Naive thymus-derived CD8-positive, alpha-beta T cell (primary cell): ENCODE measurements at regions not wholly inside any gene's neighbourhood (a gene's known extent, or its start where the extent isn't known, plus 50 kb on each side); places are given as distances from the start of the nearest gene placed in this dataset.
A peak's percentile ranks its signal among the peaks of the same experiment; 100 is the strongest.
"Not testable (repeated sequence)": the region's sequence is repeated elsewhere in the genome, so short reads cannot be mapped to it uniquely, and the experiment has no call there.

ENCODE experiments used
- ATAC-seq, 2 donors: fragments of 150-1000 bp; cut with Tn5 transposase in 1 of 2; sonication (Bioruptor Pico), chemical (Tn5 transposase) in 1 of 2; 1 replicate in 1 of 2; 2 replicates in 1 of 2; pipeline ENCODE4 v1.10.0; 2021; ENCODE audit warnings: mild to moderate bottlenecking in 2 of 2, moderate library complexity in 2 of 2
- POLR2A ChIA-PET: fragments of 350-600 bp; sonication (Branson Sonifier 250); formaldehyde crosslinking; loops from one replicate; lab custom pipeline; 2021; ENCODE audit warnings: antibody characterized with exemption; lab: Charles Lee
- DNase-seq, 10 donors: peaks; one replicate each; pipeline versions ENCODE4 v3.0.0 to v3.0.0-alpha.2; 2020 to 2022
- H3K27ac Mint-ChIP-seq, 10 donors: one replicate each; pipeline ENCODE4 v1.8.0; 2020 to 2022; ENCODE audit warnings: mild to moderate bottlenecking in 10 of 10, mixed read lengths in 10 of 10, moderate library complexity in 4 of 10, inconsistent platforms in 1 of 10
- H3K27me3 Mint-ChIP-seq, 5 donors: one replicate each; pipeline ENCODE4 v1.8.0; 2021 to 2022; ENCODE audit warnings: mixed read lengths in 5 of 5
- H3K36me3 Mint-ChIP-seq, 3 donors: one replicate each; pipeline ENCODE4 v1.8.0; 2020 to 2022; ENCODE audit warnings: mixed read lengths in 3 of 3, mild to moderate bottlenecking in 2 of 3, inconsistent platforms in 1 of 3
- H3K4me1 Mint-ChIP-seq, 4 donors: one replicate each; pipeline ENCODE4 v1.8.0; 2021 to 2022; ENCODE audit warnings: mixed read lengths in 4 of 4
- H3K4me3 Mint-ChIP-seq, 10 donors: one replicate each; pipeline ENCODE4 v1.8.0; 2020 to 2022; ENCODE audit warnings: mild to moderate bottlenecking in 10 of 10, mixed read lengths in 10 of 10, moderate library complexity in 6 of 10, inconsistent platforms in 1 of 10
- H3K9me3 Mint-ChIP-seq, 9 donors: one replicate each; pipeline ENCODE4 v1.8.0; 2020 to 2022; ENCODE audit warnings: mixed read lengths in 9 of 9, mild to moderate bottlenecking in 3 of 9, inconsistent platforms in 1 of 9, moderate library complexity in 1 of 9

DNA sequence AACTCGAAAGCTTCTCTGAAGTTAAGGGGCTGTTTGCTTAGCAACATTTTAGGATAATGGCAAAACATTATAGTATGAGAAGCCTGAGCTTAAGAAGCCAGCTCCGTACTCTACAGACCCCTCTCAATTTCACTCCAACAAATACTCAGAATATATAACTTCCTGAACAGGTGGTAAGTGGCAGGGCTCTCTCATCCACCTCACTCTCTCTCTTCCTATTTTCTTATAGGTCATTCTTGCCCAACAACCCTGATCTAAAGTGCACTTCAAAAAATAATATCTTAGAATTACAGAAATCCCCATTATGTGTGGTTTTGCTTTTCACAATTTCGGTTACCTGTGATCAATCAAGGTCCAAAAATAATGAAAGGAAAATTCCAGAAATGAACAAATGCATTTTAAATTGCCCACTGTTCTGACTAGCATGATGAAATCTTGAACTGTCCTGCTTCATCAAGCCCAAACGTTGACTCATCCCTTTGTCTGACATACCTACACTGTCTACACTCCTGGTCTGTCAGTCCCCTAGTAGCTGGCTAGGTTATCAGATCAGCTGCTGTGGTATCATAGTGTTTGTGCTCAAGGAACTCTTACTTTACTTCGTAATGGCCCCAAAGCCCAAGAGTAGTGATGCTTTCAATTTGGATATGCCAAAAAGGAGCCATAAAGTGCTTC lies 122.8 kb upstream of the COL5A2 start:
- Mint-ChIP-seq H3K27ac (peak overlapping the region in 8 of 10 donors; percentile 28 to 90 (median 75)), H3K9me3 (peaks cover 0 to 3% (median 0%) of the 10 kb centered on the region in 9 donors), H3K27me3 (no peaks in the 10 kb centered on the region), H3K36me3 (no peaks in the 10 kb centered on the region), H3K4me3 (peak overlapping the region in 8 of 10 donors; percentile 15 to 65 (median 55)), H3K4me1 (peaks cover 34 to 87% (median 83%) of the 10 kb centered on the region in 4 donors)
- POLR2A ChIA-PET = no interaction called here
- ATAC-seq = no peak
- DNase-seq = no peak

DNA sequence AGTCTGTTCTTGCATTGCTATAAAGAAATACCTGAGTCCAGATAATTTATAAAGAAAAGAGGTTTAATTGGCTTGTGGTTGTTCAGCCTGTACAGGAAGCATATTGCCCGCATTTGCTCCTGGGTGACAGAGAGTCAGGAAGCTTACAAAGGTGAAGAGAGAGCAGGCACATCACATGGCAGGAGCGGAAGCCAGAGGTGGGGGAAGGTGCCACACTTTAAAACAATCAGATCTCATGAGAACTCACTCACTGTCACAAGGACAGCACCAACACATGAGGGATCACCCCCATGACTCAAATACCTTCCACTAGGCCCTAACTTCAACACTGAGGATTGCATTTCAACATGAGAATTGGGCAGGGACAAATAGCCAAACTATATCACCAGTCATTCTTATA lies 124.8 kb upstream of the COL5A2 start:
- no peaks in the 10 kb centered on the region for H3K36me3 Mint-ChIP-seq
- H3K9me3 Mint-ChIP-seq = peaks cover 0 to 3% (median 0%) of the 10 kb centered on the region in 9 donors
- H3K4me3 Mint-ChIP-seq = peak overlapping the region; percentile 29 to 71 (median 61)
- no peaks in the 10 kb centered on the region for H3K27me3 Mint-ChIP-seq
- peaks cover 27 to 75% (median 72%) of the 10 kb centered on the region in 4 donors for H3K4me1 Mint-ChIP-seq
- H3K27ac Mint-ChIP-seq = peak overlapping the region; percentile 79 to 91 (median 86)
- POLR2A ChIA-PET = interaction anchor here (1.5 kb wide), 1 partner anchor 136 kb away, joined by 8 read pairs; the partner anchor contains the start of gene WDR75
- peak in 9 of 10 donors; percentile 20 to 74 (median 46) for DNase-seq
- peak; percentile 89 for ATAC-seq

DNA sequence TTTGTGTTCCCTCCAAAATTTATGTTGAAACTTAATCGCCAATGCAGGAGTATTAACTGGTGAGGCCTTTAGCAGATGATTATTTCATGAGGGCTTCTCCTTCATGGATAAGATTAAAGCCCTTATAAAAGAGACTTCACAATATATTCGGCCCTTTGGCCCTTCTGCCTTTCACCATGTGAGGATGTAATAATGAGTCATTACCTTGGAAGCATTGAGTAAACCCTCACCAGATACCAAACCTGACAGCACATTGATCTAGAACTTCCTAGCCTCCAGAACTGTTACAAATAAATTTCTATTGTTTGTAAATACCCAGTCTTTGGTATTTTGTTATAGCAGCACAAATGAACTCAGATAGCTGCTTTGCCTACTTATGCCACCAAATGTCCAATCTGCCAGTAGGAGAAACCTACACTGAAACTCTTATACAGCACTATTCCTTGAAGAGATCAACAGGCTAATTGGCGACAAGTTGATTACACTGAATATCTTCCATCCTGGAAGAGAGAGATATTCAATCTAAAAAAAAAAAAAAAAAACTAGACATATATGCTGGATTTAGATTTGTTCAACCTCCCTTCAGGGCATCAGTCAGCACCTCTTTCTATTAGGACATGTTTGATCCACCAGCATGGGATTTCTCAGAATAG lies 125.9 kb upstream of the COL5A2 start:
- POLR2A ChIA-PET = interaction anchor here (0.5 to 1.5 kb wide), 3 partner anchors 128 to 136 kb away, joined by 4 to 8 read pairs (median 4); partner anchors contain the start of gene WDR75
- no peaks in the 10 kb centered on the region for H3K27me3 Mint-ChIP-seq
- ATAC-seq = no peak
- DNase-seq = no peak
- peak overlapping the region in 6 of 10 donors; percentile 24 to 90 (median 78) for H3K27ac Mint-ChIP-seq
- no peaks in the 10 kb centered on the region for H3K36me3 Mint-ChIP-seq
- H3K4me3 Mint-ChIP-seq = peak overlapping the region in 2 of 10 donors; percentile 12 to 18
- H3K9me3 Mint-ChIP-seq = peaks cover 0 to 2% (median 0%) of the 10 kb centered on the region in 9 donors
- H3K4me1 Mint-ChIP-seq = peaks cover 33 to 72% (median 71%) of the 10 kb centered on the region in 4 donors

DNA sequence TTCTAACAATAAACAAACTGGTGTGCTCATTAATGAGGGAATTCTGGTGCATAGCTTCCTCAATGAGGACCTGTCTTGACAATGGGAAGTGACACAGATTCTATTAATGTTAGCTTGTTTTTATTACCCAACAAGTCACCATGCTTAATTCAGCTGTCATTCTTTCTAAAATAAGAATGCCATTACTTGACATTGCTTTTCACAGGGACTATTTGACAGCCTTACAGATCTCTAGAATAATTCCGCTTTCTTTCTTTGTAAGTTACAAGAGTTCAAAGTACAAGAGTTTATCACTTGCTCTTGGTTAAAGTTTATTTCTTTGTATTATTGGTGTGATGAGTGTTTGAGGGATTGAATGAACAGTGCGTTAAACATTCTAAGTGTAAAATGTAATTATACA lies 127.0 kb upstream of the COL5A2 start:
- H3K4me3 Mint-ChIP-seq = no peak overlapping the region
- DNase-seq (no peak), ATAC-seq (no peak)
- POLR2A ChIA-PET = no interaction called here
- no peaks in the 10 kb centered on the region for H3K36me3 Mint-ChIP-seq
- no peaks in the 10 kb centered on the region for H3K9me3 Mint-ChIP-seq
- H3K27me3 Mint-ChIP-seq = no peaks in the 10 kb centered on the region
- peaks cover 31 to 69% (median 66%) of the 10 kb centered on the region in 4 donors for H3K4me1 Mint-ChIP-seq
- no peak overlapping the region for H3K27ac Mint-ChIP-seq

DNA sequence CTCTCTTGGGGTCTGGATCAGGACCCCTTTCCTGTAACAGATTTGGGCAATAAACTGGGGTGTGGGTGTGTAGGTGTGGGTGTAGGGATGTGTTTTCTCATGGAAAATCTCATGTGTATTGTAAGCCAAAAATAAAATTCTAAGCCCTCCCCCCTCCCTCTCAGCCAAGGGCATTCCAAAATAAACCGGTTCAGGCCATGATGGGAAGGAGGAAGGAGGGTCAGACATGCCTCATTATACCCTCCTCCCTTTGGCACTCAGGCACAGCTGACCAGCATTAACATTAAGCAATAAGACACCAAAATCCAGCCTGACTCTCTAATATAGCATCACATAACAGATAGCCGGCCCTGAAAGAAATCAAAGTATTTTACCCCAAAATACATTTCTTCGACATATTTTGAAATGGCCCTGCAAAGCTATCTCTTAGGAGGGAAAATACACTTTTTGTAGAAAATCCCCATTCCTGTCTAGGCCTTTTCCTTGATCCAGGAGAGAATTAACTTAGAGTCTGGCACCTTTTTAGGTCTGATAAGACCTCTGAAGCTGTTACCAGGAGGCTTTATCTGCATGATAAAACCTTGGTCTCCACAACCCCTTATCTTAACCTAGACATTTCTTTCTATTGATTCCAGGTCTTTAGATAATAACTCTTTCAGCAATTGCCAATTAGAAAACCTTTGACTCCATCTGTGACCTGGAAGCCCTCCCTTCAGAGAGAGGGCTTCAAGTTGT lies 128.7 kb upstream of the COL5A2 start:
- H3K36me3 Mint-ChIP-seq = no peaks in the 10 kb centered on the region
- peaks cover 32 to 72% (median 66%) of the 10 kb centered on the region in 4 donors for H3K4me1 Mint-ChIP-seq
- DNase-seq (no peak), ATAC-seq (no peak)
- H3K27ac Mint-ChIP-seq = peak overlapping the region in 1 of 10 donors; percentile 35
- no peak overlapping the region for H3K4me3 Mint-ChIP-seq
- H3K27me3 Mint-ChIP-seq = no peaks in the 10 kb centered on the region
- POLR2A ChIA-PET = no interaction called here
- no peaks in the 10 kb centered on the region for H3K9me3 Mint-ChIP-seq

DNA sequence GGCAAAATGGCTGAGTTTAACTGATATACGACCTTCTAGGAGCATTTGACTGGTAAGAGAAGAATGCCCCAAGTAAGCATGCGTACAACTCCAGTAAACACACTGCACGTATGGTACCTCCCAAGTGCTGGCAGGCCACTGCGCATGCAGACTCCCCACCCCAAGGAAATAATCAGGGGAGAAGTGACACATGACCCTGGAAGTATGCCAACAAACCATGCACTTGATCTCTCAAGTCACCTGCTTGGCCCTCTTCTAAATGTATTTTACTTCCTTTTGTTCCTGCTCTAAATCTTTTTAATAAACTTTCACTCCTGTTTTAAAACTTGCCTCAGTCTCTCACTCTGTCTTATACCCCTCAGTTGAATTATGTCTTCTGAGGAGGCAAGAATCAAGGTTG lies 129.8 kb upstream of the COL5A2 start:
- ATAC-seq (no peak), DNase-seq (no peak)
- Mint-ChIP-seq H3K36me3 (no peaks in the 10 kb centered on the region), H3K4me1 (peaks cover 32 to 72% (median 66%) of the 10 kb centered on the region in 4 donors), H3K27ac (peak overlapping the region in 1 of 10 donors; percentile 28), H3K4me3 (peak overlapping the region in 3 of 10 donors; percentile 19 to 56 (median 31)), H3K9me3 (no peaks in the 10 kb centered on the region), H3K27me3 (no peaks in the 10 kb centered on the region)
- POLR2A ChIA-PET = no interaction called here

DNA sequence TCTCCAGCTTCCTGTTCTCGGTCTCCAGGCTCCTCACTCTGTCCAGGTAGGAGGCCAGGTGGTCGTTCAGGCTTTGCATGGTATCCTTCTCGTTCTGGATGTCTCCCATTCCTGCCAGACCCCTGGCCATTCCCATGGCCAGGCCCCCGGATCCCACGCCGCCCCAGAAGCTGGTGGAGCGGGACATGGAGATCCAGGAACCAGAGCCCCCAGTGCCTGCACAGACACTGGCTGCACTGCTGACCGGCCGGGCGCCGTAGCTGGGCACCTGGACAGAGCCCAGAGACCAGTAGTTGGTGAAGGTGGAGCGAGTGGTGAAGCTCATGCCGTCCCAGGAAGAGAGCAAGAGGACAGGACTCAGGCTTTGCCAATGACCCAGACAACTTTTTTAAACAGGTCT lies 129.1 kb upstream of the WDR75 start:
- Mint-ChIP-seq H3K9me3 (peaks cover 0 to 4% (median 0%) of the 10 kb centered on the region in 9 donors), H3K27ac (peak overlapping the region in 3 of 10 donors; percentile 30 to 49 (median 44)), H3K4me3 (peak overlapping the region in 2 of 10 donors; percentile 28 to 68), H3K4me1 (peaks cover 28 to 59% (median 49%) of the 10 kb centered on the region in 4 donors), H3K36me3 (no peaks in the 10 kb centered on the region), H3K27me3 (no peaks in the 10 kb centered on the region)
- POLR2A ChIA-PET = interaction anchor here (1.1 to 1.2 kb wide), 2 partner anchors 9 to 33 kb away, joined by 3 read pairs; no protein-coding TSS in a partner anchor
- DNase-seq = no peak
- no peak for ATAC-seq

DNA sequence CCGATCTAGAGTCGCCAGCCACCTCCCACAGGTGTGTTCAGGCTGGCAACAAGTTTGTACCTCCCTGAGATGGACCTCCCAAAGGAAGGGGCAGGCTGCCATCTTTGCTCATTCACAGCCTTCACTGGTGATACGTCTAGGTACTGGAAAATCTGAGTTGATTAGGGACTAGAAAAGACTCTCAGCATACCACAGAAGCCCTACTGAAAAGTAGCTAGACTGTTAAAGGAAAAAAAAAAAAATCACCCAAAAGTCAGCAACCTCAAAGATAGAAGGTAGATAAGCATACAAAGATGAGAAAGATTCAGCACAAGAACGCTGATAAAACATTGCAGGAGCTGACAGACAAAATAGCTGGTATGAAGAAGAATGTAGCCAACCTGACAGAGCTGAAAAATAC lies 128.6 kb upstream of the WDR75 start:
- POLR2A ChIA-PET = interaction anchor here (1.1 to 1.2 kb wide), 2 partner anchors 9 to 32 kb away, joined by 3 read pairs; no protein-coding TSS in a partner anchor

DNA sequence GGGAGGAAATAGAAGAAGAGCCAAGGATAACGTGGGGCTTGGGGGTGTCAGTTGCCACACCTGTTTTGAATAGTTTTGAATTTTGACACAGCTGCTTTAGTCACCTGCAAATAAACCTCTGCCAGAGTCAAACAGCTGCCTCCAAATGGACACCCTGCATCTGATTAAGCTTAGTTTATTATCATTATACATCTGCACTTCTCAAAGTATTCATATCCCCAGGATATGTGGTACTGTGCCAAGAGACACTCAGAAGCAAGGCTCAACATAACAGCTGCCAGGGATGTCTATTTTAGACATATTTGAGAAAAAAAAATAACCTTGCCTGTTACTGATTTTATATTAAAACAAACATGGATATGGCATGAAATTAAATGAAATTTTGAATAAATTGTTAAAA lies 122.5 kb upstream of the WDR75 start:
- Mint-ChIP-seq H3K4me1 (peaks cover 5 to 16% (median 7%) of the 10 kb centered on the region in 4 donors), H3K27me3 (no peaks in the 10 kb centered on the region), H3K4me3 (no peak overlapping the region), H3K36me3 (peaks cover 0 to 17% (median 13%) of the 10 kb centered on the region in 3 donors), H3K27ac (no peak overlapping the region), H3K9me3 (peaks cover 0 to 27% (median 11%) of the 10 kb centered on the region in 9 donors)
- DNase-seq (no peak), ATAC-seq (no peak)
- POLR2A ChIA-PET = no interaction called here

More for the DNA sequence above, 128.6 kb upstream of the WDR75 start:
- H3K27me3 Mint-ChIP-seq = no peaks in the 10 kb centered on the region
- H3K36me3 Mint-ChIP-seq = no peaks in the 10 kb centered on the region
- peaks cover 28 to 59% (median 49%) of the 10 kb centered on the region in 4 donors for H3K4me1 Mint-ChIP-seq
- DNase-seq (peak in 1 of 10 donors; percentile 13), ATAC-seq (peak in 1 of 2 donors; percentile 33)
- peak overlapping the region in 6 of 10 donors; percentile 22 to 70 (median 37) for H3K27ac Mint-ChIP-seq
- H3K9me3 Mint-ChIP-seq = peaks cover 0 to 4% (median 0%) of the 10 kb centered on the region in 9 donors
- peak overlapping the region in 7 of 10 donors; percentile 5 to 68 (median 29) for H3K4me3 Mint-ChIP-seq

DNA sequence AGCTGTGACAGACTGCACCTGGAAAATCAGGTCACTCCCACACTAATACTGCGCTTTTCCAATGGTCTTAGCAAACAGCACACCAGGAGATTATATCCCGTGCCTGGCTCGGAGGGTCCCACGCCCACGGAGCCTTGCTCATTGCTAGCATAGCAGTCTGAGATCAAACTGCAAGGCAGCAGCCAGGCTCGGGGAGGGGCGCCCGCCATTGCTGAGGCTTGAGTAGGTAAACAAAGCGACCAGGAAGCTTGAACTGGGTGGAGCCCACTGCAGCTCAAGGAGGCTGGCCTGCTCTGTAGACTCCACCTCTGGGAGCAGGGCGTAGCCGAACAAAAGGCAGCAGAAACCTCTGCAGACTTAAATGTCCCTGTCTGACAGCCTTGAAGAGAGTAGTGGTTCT lies 121.8 kb upstream of the WDR75 start:
- ATAC-seq, H3K27me3 Mint-ChIP-seq, POLR2A ChIA-PET, DNase-seq, H3K4me1 Mint-ChIP-seq, H3K27ac Mint-ChIP-seq, H3K4me3 Mint-ChIP-seq: not testable (repeated sequence)
- Mint-ChIP-seq H3K9me3 (peaks cover 0 to 27% (median 11%) of the 10 kb centered on the region in 9 donors), H3K36me3 (peaks cover 0 to 17% (median 13%) of the 10 kb centered on the region in 3 donors)

DNA sequence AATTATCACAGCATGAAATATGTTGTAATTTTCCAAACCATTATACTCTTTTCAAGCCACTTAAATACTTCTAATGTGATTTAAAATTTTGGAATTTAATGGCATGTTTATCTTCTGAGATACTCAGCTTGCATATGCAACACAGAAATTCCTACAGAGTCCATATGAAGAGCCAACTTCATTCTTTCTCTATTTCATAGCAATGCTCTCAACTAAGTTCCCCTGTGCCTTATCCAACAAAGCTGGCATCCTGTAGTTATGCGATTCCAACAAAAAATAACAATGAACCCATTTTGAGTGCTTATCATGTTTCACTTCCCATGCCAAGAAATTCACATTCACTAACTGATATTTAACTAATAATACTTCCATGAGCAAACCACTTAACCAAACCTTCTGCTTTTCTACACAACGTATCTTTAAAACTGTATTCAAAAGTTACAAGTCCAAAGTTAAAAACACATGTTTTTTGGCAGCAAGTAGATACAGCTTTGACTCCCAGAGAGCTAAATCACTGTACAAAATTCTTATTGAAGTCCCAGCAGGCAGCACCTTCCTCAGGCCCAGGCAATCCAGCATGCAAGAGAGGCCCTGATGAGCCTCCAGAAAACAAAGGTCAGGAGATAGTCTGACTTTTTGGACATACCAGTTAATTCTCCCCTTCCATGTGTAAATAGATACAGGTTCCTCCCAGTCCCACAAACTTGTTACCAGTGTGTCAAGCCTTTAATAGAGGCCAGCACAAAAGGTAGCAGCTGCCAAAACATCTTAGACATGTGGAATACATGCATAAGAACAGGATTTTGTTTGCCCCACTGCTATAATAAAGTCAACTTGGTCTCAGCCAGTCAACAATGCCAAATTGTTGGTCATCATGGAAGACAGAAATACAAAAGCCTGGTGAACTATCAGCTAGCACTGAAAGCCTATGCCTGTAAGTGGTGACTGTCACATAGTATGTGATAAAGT lies 113.1 kb upstream of the WDR75 start:
- DNase-seq (no peak), ATAC-seq (no peak)
- POLR2A ChIA-PET = no interaction called here
- Mint-ChIP-seq H3K27me3 (no peaks in the 10 kb centered on the region), H3K27ac (peak overlapping the region in 2 of 10 donors; percentile 7 to 30), H3K4me3 (no peak overlapping the region), H3K36me3 (peaks cover 0 to 23% (median 4%) of the 10 kb centered on the region in 3 donors), H3K4me1 (peaks cover 0 to 6% (median 1%) of the 10 kb centered on the region in 4 donors), H3K9me3 (peaks cover 0 to 25% (median 6%) of the 10 kb centered on the region in 9 donors)
